Keratinocyte (primary cell): ENCODE measurements at regions not wholly inside any gene's neighbourhood (a gene's known extent, or its start where the extent isn't known, plus 50 kb on each side); places are given as distances from the start of the nearest gene placed in this dataset.

ENCODE experiments used
- EZH2 ChIP-seq: IDR thresholded peaks from one replicate; pipeline ENCODE4 v1.6.1; 2012; ENCODE audit warnings: inconsistent platforms, mild to moderate bottlenecking, low read length, moderate library complexity
- TF ChIP-seq, protein P1 (sequence below), 3 experiments: IDR thresholded peaks in 1 of 3; conservative IDR thresholded peaks in 1 of 3; optimal IDR thresholded peaks in 1 of 3; 2 replicates in 2 of 3; 3 replicates in 1 of 3; pipeline versions ENCODE3 to v1.5.1; 2011; ENCODE audit warnings: low read length in 3 of 3, mild to moderate bottlenecking in 3 of 3, moderate library complexity in 2 of 3, control low read depth in 1 of 3, inconsistent platforms in 1 of 3; ENCODE audit not compliant: insufficient read depth in 2 of 3; ENCODE audit errors: extremely low read depth in 1 of 3

DNA sequence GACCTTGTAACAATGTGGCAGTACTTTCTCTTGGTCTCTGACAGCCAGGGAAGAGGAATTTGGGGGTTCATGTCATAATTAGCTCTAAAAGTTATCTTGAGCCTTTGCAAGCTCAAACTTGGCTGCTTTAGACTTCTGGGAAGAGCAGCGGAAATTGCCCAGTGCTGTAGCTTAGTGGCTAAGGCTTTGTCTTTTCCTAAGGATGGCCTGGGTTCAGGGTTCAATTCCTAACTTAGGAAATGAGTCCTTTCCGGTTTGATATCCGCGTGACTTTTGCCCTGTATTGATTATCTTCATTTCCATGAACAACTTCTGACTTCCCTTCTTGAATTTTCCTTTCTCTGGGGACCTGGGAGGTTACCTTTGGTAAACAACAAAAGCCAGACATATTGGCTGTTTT is 961.0 kb downstream of the CNTNAP5 start:
- TF ChIP-seq EZH2: no peak
- TF ChIP-seq, protein P1, sequence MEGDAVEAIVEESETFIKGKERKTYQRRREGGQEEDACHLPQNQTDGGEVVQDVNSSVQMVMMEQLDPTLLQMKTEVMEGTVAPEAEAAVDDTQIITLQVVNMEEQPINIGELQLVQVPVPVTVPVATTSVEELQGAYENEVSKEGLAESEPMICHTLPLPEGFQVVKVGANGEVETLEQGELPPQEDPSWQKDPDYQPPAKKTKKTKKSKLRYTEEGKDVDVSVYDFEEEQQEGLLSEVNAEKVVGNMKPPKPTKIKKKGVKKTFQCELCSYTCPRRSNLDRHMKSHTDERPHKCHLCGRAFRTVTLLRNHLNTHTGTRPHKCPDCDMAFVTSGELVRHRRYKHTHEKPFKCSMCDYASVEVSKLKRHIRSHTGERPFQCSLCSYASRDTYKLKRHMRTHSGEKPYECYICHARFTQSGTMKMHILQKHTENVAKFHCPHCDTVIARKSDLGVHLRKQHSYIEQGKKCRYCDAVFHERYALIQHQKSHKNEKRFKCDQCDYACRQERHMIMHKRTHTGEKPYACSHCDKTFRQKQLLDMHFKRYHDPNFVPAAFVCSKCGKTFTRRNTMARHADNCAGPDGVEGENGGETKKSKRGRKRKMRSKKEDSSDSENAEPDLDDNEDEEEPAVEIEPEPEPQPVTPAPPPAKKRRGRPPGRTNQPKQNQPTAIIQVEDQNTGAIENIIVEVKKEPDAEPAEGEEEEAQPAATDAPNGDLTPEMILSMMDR (optimal IDR thresholded peaks at IDR 0.05 in 1 of 3, IDR thresholded peaks at IDR 0.05 in 1 of 3, conservative IDR thresholded peaks at IDR 0.05 in 1 of 3; ENCODE audit: extremely low read depth in 1 of 3, insufficient read depth in 2 of 3, low read length in 3 of 3): no peak
